HG02885 (cell line): ENCODE measurements at regions not wholly inside any gene's neighbourhood (a gene's known extent, or its start where the extent isn't known, plus 50 kb on each side); places are given as distances from the start of the nearest gene placed in this dataset.
"Not testable (repeated sequence)": the region's sequence is repeated elsewhere in the genome, so short reads cannot be mapped to it uniquely, and the experiment has no call there.

Source experiments
- ATAC-seq: cut with Tn5 transposase; IDR thresholded peaks from one replicate; pipeline ENCODE4 v1.9.1; 2021; ENCODE audit warnings: mild to moderate bottlenecking; ENCODE audit not compliant: unreplicated experiment, poor library complexity

- ATAC-seq, result no peak
These were observed 73.6 kb downstream of the CYLC2 start for GRCh38 chr9:103068753-103069152.

GRCh38 chr9:103078581-103078980 is 83.4 kb downstream of the CYLC2 start:
- no peak for ATAC-seq

DNA sequence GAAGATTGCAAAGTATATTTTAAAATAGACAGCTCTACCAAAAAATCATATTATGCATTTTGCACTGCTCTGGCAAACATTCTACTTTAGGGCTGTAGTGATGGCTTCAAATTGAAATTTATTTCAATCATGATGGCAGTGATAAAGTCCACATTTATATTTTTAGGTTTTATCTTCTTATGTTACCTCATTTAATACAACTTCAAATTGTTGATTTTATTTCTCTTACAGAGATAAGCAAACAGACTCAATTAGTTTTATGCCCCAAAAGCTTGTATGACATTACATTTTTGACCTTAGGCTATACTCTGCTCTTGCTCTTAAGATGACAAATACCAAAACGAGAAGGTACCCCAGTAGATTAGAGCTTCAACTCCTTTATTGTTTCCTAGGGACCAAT is 87.4 kb downstream of the CYLC2 start:
- ATAC-seq, result no peak

DNA sequence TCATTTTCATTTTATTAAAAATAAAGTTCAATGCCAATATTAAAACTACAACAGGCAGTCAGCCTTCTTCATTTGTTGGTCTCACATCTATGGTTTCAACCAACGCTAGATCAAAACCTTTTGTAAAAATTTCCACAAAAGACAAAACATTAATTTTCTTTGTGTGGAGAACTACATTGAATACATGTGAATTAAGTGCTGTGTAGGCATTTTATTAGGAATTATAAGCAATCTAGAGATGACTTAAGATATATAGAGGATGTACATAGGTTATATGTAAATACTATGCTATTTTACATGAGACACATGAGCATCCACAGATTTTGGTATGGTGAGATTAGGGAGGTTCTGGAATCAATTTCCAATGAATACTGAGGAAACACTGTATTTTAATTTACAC is 94.2 kb downstream of the CYLC2 start:
- ATAC-seq, result no peak

- ATAC-seq, result no peak
These were observed 109.0 kb downstream of the CYLC2 start for GRCh38 chr9:103104101-103104500.

GRCh38 chr9:103116246-103116645 is 121.1 kb downstream of the CYLC2 start:
- no peak for ATAC-seq

GRCh38 chr9:103126494-103126893 is 131.4 kb downstream of the CYLC2 start:
- no peak for ATAC-seq

- ATAC-seq, result no peak
These were observed 144.8 kb downstream of the CYLC2 start for GRCh38 chr9:103139891-103140290.

- ATAC-seq, result no peak
These were observed 157.3 kb downstream of the CYLC2 start for GRCh38 chr9:103152473-103152872.

- ATAC-seq, result no peak
These were observed 172.4 kb downstream of the CYLC2 start for GRCh38 chr9:103167530-103167929.

GRCh38 chr9:103168254-103168653 is 173.1 kb downstream of the CYLC2 start:
- no peak for ATAC-seq

GRCh38 chr9:103169798-103170197 is 174.7 kb downstream of the CYLC2 start:
- ATAC-seq, result no peak

DNA sequence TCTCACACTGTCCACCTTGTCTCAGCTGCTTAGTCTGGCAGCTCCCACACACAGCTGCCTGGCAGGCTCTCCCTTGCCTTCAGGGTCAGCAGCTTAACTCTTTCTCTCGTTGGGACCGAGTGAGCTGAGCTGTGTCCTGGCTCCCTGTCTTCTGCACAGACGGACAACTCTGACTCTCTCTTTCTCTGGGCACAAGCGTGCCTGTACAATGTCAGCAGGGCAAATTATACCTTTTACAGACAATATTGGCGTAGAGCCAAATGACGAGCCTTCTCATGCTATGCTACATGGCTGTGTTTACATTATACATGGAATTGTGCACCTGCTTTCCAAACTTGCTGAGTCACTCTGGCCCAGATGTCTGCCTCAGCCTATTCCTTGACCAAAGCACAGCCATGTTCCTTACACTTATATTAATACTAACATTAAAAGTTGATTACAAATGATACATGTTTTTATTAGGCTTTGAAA is 188.6 kb downstream of the CYLC2 start:
- no peak for ATAC-seq

DNA sequence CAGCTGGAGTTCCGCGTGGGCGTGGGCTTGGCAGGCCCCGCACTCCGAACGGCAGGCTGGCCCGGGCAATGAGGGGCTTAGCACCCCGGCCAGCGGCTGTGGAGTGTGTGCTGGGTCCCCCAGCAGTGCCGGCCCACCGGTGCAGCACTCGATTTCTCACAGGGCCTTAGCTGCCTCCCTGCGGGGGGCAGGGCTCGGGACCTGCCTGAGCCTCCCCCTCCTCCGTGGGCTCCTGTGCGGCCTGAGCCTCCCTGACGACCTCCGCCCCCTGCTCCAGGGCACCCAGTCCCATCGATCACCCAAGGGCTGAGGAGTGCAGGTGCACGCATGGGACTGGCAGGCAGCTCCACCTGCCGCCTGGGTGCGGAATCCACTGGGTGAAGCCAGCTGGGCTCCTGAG is 191.8 kb downstream of the CYLC2 start:
- no peak for ATAC-seq

DNA sequence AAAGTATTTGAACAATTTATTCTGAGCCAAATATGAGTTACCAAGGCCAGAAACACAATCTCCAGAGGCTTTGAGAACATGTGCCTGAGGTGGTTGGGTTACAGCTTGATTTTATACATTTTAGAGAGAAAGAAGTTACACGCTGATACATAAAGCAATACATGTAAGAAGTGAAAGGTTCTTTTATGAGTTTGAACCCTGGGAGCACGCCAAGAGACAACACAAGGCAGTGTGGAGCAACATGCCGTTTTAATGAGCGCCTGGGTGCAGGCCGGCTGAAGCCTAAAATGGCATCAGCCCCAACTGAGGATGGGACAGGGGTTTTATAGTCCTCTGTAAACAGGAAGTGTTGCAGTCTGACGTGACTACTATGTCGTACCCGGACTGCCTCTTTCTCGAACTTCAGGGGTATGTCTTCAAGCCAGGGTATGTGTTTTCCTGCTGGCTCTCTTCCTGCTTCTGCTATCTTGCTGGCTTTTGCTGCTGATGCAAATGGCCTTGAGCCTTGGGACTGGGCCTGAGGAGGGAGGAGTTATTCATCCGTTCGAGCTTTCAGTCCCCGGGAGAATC is 193.7 kb downstream of the CYLC2 start:
- ATAC-seq, result no peak

DNA sequence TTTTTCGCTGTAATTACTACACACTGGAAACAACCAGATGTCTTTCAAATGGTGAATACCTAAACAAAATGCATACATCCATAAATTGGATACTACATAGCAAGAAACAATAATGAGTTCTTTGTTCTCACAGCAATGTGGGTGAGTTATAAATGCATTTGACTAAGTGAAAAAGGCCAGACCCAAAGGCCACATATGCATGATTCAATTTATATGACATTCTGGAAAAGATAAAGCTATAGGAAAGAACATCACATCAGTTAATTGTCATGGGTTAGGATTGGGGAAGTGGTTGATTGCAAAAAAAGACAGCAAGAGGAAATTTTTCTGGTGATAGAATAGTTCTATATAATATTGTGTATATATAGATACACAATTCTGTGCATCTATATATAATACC is 198.9 kb downstream of the CYLC2 start:
- no peak for ATAC-seq

GRCh38 chr9:103203172-103203571 is 208.0 kb downstream of the CYLC2 start:
- no peak for ATAC-seq

DNA sequence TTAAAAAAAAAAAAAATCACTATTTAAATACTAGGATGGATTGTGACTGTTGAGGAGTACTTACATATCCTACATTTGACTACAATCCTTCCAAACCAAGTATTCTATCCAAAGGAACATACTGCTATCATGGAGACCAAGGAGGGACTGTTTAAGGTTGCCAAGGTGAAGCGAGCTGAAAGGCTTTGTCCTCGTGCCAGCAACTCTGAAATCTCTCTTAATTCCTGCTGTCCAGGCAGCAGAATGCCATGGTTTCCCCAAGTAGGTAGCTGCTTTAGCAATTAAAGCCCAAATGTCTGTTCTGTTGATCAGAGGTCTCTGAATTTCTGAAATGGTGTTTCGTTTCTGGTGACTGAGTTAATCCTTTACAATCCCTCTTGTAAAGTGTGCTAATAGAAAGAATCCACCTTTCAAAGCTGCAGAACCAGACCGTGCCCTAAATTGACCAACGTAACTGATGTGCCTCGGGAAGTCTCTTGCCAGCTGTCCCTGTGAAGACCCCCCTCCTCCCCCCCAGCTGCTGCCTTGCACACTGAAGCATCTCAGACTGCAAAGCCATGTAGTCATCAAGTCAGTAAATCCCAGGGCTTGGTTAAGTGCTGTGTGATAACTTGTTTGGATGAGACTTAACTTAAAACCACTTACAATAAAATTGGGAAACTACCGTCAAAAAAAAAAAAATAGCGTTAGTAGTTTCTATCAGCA is 210.9 kb downstream of the CYLC2 start:
- ATAC-seq, result not testable (repeated sequence)

DNA sequence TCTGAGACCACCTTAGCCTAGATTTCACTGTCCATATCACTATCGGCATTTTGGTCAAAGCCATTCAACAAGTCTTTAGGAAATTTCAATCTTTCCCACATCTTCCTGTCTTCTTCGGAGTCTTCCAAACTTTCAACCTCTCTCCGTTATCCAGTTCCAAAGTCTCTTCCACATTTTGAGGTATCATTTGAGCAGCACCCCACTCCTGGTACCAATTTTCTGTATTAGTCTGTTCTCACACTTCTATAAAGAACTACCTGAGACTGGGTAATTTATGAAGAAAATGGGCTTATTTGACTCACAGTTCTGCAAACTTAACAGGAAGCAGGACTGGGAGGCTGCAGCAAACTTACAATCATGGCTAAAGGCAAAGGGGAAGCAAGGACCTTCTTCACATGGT is 215.5 kb downstream of the CYLC2 start:
- no peak for ATAC-seq

GRCh38 chr9:103215197-103215596 is 220.1 kb downstream of the CYLC2 start:
- no peak for ATAC-seq

GRCh38 chr9:103225702-103226646 is 230.8 kb downstream of the CYLC2 start:
- no peak for ATAC-seq
